ENCODE measurements at regions not wholly inside any gene's neighbourhood (a gene's known extent, or its start where the extent isn't known, plus 50 kb on each side); places are given as distances from the start of the nearest gene placed in this dataset.

DNA sequence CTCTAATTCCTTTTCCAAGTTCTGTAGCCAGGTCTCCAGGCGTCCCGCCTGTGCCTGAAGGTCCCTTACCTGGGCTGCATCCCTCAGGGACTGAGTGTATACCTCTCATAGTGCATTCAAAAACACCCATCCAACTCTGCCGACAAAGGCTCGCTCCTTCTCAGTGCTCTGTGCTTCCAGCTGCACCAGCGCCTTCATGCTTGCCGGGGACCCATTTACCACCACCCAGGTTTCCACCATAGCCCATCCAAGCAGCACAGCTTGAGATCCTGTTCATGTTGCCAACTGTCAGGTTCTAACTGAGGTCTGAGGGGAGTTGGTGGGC lies 794.5 kb downstream of the EFNA5 start:
- no peak for DNase-seq

DNA sequence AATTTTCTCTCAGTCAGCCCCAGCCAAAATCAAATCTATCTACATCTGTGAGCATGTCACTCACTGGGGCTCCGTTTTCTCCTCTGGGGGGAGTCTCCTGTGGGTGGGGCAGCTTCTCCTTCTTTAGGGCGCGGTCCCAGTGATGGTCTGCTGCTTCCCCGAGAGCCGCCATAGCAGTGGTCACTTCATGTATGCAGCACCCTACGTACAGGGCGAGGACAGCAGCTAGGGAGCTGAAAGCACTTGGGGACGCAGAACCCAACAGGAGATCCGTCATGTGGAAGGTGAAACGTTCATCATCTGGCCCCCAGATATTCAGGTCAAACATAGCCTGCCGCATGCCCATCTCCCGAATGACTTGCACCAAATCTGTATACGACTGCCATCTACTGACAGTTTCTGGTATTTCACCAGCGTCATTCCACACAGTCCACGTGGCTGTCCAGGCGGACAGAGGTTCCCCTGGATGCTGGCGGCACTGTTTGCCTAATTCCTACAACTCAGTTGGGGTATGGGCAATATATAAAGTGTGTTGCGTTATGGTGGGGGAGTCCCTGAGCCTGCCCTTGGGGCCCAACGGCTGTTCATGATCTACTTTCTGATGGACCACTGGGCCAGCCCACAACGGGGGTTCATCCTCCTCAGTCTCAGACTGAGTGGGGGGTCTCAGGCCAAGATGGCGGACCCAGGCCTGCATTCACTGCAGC lies 795.0 kb downstream of the EFNA5 start:
- peak; percentile 32 for DNase-seq

- no peak for DNase-seq
Measured at GRCh38 chr5:106874974-106875373, 795.8 kb downstream of the EFNA5 start.

DNA sequence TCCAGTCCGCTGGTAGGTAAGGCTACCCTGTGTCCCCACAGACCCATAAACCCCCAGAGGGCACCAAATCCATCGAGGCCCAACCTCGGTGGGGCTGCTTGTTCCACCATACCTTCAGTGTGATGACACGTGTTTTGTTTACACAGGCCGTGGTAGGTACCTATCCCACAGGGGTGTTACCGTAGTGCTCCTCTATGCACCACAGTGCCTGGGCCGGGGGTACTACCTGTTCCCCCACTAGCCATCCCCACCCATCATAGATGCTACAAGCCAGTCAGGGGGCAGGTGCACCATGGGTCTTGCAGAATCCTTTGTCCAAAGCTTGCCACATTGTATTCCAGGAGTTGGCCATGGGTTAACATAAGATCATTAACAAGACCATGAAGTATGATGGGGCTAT lies 796.2 kb downstream of the EFNA5 start:
- no peak for DNase-seq

DNA sequence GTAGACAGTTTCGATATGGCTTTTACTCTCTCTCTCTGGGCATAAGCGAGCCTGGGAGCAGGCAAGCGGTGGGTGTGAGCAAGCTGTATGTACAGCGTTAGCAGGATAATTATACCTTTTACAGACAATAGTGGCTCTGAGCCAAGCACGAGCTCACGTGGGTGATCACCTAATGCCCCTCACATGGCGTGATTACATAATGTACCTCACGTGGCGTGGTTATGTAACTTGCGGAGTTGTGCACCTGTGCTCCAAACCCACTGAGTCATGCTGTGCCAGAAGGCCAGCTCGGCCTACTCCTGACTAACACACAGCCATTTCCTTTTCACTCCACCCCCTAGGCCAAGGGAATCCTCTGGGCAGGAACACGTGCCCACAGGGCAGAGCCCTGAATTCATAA lies 797.2 kb downstream of the EFNA5 start:
- no peak for DNase-seq

- no peak for DNase-seq
Measured at GRCh38 chr5:106865279-106865678, 805.5 kb downstream of the EFNA5 start.

- peak; percentile 36 for DNase-seq
Measured at GRCh38 chr5:106862450-106863193, 808.1 kb downstream of the EFNA5 start.

DNA sequence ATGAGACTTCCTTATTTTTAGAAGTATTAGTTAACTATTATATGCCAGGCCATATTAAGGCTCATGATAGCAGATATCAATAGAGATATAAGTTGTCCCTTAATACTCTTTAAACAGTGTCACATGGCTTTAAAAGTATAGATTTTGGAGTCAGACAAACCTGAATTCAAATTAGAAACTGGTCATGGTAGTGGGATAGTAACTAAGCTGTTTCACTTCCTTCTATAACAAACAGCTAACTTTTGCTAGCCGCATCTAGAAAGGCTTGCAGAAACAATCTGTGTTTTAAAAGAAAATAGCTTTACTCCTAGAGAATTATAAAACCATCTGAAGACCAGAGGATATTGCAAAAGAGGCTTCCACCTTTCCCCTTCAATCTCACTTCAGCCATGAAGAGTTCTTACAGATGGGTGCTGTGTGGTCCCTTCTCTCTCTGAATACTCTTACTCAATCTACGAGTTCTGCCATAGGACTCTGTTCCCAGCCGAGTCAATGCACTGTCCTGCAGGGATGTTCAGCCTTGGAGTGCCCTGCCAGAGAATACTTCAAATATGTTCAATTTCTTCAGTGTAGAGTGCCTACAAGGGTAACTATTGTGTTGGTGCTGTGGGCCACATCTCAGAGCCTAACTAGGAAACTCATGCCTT lies 810.2 kb downstream of the EFNA5 start:
- DNase-seq = no peak

DNA sequence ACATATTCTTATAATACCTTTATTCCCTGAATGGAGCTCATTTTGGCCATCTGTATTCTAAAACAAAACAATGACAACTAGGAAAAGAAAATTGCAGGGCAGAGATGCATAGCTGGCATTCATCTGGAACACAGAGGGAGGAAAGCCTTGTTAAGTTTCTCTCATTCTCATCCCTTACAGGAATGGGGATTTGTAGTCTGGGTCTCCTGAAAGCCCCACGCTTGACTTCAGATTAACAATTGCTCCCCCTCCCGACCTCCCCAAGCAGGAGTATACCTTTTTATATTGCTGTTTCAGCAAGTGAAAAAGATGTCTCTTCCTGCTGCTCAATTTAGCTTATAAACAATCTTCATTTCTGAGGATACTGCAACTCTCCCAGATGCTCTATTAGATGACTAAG lies 812.1 kb downstream of the EFNA5 start:
- no peak for DNase-seq

- no peak for DNase-seq
Measured at GRCh38 chr5:106854922-106855321, 815.8 kb downstream of the EFNA5 start.

DNA sequence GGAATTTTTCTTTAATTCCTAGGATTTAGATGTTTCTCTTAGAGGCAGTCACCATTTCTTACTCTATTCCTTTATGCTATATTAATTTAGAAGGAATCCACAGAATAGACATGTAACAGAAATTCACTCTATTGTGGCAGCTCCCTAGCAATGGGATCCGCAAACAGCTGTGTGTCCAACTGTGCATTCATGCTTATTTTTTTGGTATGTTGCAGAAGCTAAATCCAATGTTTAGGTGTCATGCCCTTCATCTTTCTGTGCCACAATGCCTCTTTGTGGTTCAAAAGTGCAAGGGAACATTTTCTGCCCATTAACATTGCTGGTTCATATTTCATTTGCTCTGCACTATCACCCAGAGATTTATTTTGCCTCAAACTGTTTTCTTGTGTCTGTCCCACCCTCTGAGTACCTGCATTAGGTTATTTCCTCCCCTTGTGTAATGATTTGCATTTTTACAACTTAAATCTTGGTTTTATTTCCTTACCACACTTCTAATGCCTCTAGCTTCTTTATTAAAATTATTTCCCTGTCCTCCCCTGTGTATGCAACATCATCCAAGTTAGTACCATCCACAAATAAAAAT lies 816.5 kb downstream of the EFNA5 start:
- no peak for DNase-seq

GRCh38 chr5:106853266-106853665 lies 817.5 kb downstream of the EFNA5 start:
- no peak for DNase-seq

DNA sequence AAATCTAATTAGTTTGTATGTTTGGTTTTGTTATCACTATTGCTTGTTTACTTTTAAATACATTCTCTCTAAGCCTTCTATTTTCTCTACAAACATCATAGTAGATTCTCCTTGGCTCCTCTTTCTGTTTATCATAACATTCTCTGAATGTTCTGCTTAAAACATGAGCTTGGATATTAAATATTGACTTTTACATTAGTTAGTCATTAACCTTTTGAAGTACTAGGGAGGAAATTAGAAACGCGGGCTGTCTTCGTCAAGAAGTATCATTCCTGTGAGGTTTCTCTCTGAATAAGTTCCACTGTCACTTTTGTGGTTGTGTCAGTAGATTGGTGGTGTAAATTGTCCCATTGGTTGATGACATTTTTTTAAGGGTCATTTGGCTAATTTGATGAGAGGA lies 821.5 kb downstream of the EFNA5 start:
- DNase-seq = no peak

DNA sequence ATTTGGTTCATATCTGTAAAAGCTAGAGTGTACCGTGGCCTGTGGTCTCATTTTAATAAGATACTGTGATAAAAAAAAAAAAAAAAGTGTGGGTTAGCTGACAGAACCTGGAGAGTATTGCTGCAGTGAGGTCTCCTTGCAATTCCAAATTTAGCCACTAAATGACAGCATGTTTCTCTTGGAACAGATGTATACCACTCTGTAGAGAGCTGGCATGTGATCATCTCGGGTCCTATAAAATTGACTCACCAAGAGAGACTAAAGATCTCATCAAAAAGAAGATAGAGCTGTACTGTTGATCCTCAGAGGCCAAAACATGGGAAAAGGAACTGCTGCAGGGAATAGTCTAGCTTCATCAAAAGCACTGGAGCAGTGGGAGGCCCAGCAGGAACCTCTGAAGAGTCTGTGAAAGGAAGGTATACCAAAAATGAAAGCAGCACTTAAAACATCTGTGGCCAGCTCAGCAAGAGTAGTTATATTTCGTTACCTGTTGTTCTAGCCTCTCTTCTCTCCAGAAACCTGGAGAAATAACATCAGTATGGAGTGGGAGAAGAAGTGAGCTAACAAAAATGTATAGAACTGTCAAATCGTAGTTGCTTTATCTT lies 826.8 kb downstream of the EFNA5 start:
- peak; percentile 28 for DNase-seq

DNA sequence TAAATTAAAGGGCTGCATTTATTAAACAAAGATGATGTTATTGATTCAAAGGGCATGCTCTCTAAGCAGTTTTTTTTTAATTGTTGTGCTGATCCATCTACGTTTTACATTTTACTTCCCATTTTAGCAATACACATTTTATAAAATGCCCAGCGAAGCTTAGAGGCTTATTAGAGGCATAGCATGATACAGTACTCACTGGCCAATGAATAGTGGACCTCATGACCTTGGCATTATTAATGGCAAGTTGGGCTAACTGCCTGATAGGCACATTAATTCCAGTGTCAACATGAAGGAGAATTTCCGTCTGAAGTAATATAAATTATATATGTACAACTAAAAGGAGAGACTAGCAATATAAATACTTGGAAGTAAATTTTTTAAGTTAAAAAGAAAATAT lies 837.2 kb downstream of the EFNA5 start:
- no peak for DNase-seq

- DNase-seq = peak; percentile 78
Measured at GRCh38 chr5:106827061-106827460, 843.7 kb downstream of the EFNA5 start.

- peak; percentile 22 for DNase-seq
Measured at GRCh38 chr5:106825374-106825773, 845.4 kb downstream of the EFNA5 start.

DNA sequence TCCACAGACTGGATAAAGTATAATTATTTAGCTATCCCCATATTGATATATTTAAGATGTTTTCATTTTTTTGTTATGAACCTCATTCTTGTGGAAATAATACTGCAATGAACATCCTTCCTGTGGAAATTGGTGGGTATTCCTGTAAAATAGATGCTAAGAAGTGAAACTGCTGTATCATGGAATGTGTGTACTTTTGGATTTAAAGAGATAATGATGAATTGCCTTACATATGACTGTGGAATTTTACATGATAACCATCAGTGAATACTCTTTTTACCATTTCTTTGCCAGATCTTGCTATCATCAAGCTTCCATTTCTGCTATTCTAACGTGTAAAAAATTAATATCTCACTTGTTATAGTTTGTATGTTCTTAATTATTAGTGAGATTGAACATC lies 847.9 kb downstream of the EFNA5 start:
- DNase-seq = no peak

GRCh38 chr5:106818552-106818951 lies 852.2 kb downstream of the EFNA5 start:
- no peak for DNase-seq

- DNase-seq = no peak
Measured at GRCh38 chr5:106814961-106815360, 855.8 kb downstream of the EFNA5 start.

DNA sequence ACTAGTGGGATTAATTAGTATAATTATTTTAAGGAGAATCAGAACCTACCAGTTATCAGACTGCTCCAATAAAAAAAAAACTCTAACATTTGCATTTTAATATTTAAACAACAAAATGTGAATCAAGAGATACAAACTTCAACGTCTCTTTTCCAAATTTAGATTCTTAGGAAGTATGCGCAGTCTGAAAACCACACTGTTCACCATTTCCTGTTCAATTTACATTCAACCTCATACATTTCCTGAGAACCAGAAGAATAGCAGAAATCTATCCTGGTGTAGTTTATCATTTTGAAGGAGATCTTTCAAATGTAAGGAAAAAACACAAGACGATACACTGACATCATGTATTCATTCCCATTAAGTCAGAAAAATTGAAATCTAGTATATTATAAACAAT lies 869.2 kb downstream of the EFNA5 start:
- DNase-seq = no peak

GRCh38 chr5:106797996-106798395 lies 872.7 kb downstream of the EFNA5 start:
- no peak for DNase-seq

DNA sequence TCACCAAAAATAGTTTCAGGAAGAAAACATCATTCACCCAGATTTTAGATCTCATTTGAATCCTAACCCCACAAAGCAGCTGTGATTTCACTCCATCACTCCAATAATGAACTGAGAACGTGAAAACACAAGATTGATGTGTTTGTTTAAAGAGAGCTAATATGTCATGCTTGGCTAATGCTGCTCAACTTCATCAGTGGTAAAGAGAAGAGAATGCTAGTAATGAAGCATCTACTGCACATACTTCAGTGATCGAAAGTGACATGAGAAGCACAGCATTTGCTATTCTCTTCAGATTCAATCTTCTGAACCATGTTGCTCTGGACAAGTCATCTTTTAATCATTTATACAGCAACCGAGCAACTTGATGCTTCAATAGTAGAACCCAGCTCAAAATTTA lies 874.7 kb downstream of the EFNA5 start:
- DNase-seq = no peak
